ENCODE measurements at regions not wholly inside any gene's neighbourhood (a gene's known extent, or its start where the extent isn't known, plus 50 kb on each side); places are given as distances from the start of the nearest gene placed in this dataset.

DNA sequence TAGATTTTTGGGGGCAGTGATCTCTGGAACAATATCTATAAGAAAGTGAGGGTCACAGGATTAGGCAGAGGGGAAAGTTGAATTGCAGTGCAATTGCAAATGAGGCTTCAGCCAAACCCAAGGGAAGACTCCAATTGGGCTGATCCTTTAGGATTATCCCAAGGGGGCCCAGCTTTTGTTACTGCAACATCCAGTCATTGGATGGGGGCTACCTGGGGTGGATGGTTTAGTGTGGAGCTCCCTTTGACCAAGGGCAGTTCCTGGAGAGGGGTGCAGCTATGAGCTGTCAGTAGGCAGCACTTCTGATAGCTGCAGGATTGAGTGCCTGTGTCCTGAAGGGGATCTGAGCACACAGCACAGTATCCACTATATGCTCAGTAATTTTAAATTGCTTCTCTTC, 355.2 kb upstream of the AZI2 start:
- in situ Hi-C loops (cut with HindIII; ENCODE audit: low sequenced_read_pairs), result no loop called here
- H3K4me3 ChIP-seq (ENCODE audit: low read depth, low read length), result no peak overlapping the region
- TF ChIP-seq, protein P1, sequence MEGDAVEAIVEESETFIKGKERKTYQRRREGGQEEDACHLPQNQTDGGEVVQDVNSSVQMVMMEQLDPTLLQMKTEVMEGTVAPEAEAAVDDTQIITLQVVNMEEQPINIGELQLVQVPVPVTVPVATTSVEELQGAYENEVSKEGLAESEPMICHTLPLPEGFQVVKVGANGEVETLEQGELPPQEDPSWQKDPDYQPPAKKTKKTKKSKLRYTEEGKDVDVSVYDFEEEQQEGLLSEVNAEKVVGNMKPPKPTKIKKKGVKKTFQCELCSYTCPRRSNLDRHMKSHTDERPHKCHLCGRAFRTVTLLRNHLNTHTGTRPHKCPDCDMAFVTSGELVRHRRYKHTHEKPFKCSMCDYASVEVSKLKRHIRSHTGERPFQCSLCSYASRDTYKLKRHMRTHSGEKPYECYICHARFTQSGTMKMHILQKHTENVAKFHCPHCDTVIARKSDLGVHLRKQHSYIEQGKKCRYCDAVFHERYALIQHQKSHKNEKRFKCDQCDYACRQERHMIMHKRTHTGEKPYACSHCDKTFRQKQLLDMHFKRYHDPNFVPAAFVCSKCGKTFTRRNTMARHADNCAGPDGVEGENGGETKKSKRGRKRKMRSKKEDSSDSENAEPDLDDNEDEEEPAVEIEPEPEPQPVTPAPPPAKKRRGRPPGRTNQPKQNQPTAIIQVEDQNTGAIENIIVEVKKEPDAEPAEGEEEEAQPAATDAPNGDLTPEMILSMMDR (IDR thresholded peaks at IDR 0.05; ENCODE audit: low read depth, low read length), result no peak
- DNase-seq (ENCODE audit: low read depth, low spot score), result no peak

DNA sequence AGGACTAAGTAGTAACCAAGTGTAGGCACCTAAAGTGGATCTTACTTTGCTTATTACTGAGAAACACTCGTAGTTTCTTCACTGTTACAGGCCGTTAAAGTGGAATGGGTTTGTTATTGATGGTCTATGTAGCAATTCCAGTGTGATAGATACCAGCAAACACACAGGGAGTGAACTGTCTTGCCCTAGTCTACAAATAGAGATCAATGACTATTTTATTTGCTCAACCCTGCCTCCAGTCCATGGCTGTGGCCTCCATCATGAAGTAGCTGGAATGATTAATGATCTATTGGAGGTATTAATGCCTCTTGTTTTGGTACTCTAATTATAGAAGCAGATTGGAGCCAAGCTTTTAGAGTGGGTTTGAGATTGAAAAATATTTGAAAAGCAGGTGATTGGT, 362.7 kb upstream of the AZI2 start:
- no peak overlapping the region for H3K4me3 ChIP-seq (ENCODE audit: low read depth, low read length)
- DNase-seq (ENCODE audit: low read depth, low spot score), result no peak
- TF ChIP-seq, protein P1 (IDR thresholded peaks at IDR 0.05; ENCODE audit: low read depth, low read length), result no peak
- in situ Hi-C loops (cut with HindIII; ENCODE audit: low sequenced_read_pairs), result no loop called here

DNA sequence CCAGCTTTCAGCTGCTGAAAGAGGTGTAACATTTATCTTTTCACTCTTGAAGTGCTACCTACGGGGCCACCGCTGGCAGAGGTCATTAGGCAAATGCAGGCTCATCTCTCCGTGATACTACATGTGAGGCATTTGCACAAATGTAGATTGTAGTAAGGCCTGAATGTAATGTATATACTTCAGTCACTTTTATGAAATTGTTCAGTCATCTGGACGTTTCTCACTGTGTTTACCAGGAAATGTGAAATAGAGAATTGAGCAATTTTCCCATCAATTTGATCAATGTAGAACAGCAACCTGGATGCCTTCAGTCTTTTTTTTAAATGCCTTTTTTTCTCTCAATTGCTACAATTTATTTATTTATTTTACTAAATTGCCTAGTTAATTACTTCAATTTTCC, 368.3 kb upstream of the AZI2 start:
- in situ Hi-C loops (cut with HindIII; ENCODE audit: low sequenced_read_pairs), result no loop called here
- DNase-seq (ENCODE audit: low read depth, low spot score), result no peak
- H3K4me3 ChIP-seq (ENCODE audit: low read depth, low read length), result no peak overlapping the region
- TF ChIP-seq, protein P1 (IDR thresholded peaks at IDR 0.05; ENCODE audit: low read depth, low read length), result no peak

DNA sequence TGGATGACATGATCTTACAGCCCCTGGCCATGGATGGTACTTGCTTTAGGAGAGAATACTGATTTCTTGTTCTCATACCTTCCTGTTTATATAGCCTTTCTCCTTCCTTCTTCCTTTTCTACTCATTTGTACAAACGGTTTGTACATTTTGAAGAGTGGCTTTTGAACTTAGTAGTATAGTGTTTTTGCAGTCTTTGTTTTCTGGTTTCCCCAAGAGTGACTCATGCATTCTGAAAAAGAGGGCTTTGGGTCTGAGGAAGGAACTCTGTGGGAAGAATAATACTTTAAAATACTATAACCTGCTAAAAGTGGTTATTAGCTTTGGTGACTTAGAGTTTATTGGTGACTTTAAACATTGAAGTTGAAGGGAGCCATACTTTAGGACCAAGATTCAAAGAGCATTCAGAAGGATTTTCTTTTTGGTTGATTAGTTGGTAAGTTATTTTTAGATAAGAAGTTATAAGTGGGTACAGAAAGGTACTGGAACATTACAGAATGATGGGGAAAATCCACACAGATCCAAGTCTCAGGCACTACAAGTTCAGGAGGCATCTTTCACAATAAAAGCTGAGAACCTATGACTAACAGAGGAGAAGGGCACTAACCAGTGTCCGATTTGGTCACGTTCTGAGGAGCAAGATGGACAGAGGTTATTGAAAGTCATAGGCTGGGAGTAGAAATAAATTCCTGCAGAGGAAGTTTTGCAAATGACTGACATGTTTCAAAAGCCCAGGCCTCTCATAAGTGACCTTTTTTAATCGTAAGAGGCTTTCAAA, 369.6 kb upstream of the AZI2 start:
- H3K4me3 ChIP-seq (ENCODE audit: low read depth, low read length), result no peak overlapping the region
- TF ChIP-seq, protein P1 (IDR thresholded peaks at IDR 0.05; ENCODE audit: low read depth, low read length), result no peak
- in situ Hi-C loops (cut with HindIII; ENCODE audit: low sequenced_read_pairs), result no loop called here
- DNase-seq (ENCODE audit: low read depth, low spot score), result no peak

DNA sequence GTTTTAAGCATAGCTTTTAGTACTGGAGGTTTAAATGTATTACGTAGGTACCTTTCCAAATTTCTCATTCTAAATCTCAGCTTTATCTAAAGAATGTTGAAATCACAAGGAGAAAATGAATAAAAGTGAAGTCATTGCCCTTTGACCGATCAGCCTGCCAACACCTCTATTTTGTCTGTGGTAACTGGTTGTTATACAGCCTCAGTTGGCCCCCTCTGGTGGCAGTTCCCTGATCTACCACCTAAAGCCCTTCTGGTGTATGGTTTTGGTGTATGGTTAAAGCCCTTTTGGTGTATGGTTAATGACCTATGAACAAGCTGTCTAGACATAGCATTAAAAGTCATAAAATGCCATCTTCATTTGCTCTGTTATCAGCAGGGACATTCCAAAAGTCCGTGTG, 378.2 kb upstream of the AZI2 start:
- TF ChIP-seq, protein P1 (IDR thresholded peaks at IDR 0.05; ENCODE audit: low read depth, low read length), result peak; percentile 61
- in situ Hi-C loops (cut with HindIII; ENCODE audit: low sequenced_read_pairs), result no loop called here
- DNase-seq (ENCODE audit: low read depth, low spot score), result peak; percentile 14
- no peak overlapping the region for H3K4me3 ChIP-seq (ENCODE audit: low read depth, low read length)

DNA sequence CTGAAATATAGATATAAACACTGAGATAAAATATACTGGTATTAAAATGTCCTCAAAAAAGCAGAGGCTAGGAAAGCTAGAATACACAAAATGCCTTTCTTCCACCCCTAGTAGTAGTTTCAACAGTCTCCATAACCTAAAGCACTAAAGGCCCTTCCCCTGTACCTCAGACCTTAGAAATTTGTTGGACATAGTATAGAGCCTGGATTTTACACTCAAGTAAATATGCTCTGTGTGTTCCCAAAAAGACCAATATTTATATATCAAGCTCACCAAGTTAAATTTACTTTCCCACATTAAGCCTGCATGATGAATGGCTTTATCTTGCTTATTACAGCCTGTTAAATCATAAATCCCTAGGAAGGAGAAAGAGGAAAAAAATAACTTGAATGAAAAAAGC, 378.7 kb upstream of the AZI2 start:
- TF ChIP-seq, protein P1 (IDR thresholded peaks at IDR 0.05; ENCODE audit: low read depth, low read length), result no peak
- no peak overlapping the region for H3K4me3 ChIP-seq (ENCODE audit: low read depth, low read length)
- in situ Hi-C loops (cut with HindIII; ENCODE audit: low sequenced_read_pairs), result no loop called here
- no peak for DNase-seq (ENCODE audit: low read depth, low spot score)

Data from astrocyte of the spinal cord (primary cell).